ENCODE measurements at regions not wholly inside any gene's neighbourhood (a gene's known extent, or its start where the extent isn't known, plus 50 kb on each side); places are given as distances from the start of the nearest gene placed in this dataset.

DNA sequence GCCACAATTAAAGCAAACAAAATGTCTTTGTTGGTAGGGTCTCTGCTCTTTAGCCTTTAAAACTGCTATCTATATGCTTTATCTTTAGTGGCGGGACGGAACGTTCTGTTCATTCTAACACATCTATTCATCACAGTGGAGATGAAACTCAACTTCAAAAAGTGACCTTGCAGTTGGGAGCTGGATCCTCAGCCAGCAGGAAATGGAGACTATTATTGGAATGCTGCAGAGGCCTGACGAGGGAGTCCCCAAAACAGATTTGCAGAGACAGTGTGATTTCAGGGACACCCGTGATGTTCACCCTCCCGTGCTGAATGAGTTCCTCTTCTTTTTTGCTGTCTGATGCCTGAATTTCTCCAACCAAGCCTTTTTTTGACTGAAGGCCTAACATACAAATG is 306.0 kb upstream of the SHH start:
- TF ChIP-seq, protein P1, sequence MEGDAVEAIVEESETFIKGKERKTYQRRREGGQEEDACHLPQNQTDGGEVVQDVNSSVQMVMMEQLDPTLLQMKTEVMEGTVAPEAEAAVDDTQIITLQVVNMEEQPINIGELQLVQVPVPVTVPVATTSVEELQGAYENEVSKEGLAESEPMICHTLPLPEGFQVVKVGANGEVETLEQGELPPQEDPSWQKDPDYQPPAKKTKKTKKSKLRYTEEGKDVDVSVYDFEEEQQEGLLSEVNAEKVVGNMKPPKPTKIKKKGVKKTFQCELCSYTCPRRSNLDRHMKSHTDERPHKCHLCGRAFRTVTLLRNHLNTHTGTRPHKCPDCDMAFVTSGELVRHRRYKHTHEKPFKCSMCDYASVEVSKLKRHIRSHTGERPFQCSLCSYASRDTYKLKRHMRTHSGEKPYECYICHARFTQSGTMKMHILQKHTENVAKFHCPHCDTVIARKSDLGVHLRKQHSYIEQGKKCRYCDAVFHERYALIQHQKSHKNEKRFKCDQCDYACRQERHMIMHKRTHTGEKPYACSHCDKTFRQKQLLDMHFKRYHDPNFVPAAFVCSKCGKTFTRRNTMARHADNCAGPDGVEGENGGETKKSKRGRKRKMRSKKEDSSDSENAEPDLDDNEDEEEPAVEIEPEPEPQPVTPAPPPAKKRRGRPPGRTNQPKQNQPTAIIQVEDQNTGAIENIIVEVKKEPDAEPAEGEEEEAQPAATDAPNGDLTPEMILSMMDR (IDR thresholded peaks at IDR 0.05), result no peak
- TF ChIP-seq POLR2AphosphoS5 (IDR thresholded peaks at IDR 0.05) (no peak), POLR2A (IDR thresholded peaks at IDR 0.05) (no peak)
